Stimulated activated CD4-positive, alpha-beta T cell treated with anti-CD3 and anti-CD28 coated beads, Interleukin-4, amount 100 ng/mL, for 48 hours (primary cell): ENCODE measurements at regions not wholly inside any gene's neighbourhood (a gene's known extent, or its start where the extent isn't known, plus 50 kb on each side); places are given as distances from the start of the nearest gene placed in this dataset.
"Not testable (repeated sequence)": the region's sequence is repeated elsewhere in the genome, so short reads cannot be mapped to it uniquely, and the experiment has no call there.

ENCODE experiments used
- DNase-seq, 2 donors: peaks; one replicate each; pipeline ENCODE4 v3.0.0-alpha.2; 2020; ENCODE audit warnings: low read depth in 2 of 2

GRCh38 chr5:114053372-114053771, 308.5 kb upstream of the KCNN2 start:
- DNase-seq: no peak

DNA sequence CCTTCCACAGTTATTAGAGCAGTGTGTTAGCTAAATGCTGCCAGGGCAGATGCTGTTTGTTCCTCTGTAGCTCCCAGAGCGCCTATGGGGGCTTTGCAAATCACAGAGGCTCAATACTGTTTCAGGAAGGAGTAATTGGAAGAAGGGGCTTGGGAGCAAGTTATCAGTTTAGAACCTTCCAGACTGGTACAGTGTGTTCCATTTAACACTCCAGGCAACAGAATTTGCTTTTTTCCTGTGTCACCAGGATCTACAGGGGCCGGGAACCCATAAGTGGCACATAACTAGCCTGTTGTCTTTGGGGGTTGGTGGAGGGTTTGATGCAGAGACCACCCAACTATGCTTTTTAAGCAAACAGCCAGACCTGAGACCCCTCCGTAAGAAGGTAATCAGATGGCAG, 307.3 kb upstream of the KCNN2 start:
- DNase-seq: no peak

- peak in 1 of 2 donors; percentile 0 for DNase-seq
These were observed 306.3 kb upstream of the KCNN2 start for GRCh38 chr5:114055318-114056184.

- DNase-seq: no peak
These were observed 305.7 kb upstream of the KCNN2 start for GRCh38 chr5:114056185-114056538.

DNA sequence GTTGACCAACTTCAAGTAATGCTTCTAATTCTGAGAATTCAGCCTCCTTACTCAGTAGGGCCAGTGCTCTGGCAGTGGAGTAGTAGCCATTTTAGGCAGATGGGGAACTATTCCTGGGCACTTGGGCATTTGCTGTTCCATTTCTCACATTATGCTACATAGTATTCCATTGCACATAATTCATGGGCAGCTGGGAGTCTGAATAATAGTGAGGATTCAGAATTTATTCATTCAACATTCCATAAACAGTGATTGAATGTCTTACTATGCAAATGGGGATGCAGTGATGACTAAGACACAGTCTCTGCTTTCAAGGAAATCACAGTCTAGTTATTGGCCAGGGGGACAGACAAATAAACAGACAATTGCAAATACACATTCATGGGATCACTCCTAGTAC, 301.0 kb upstream of the KCNN2 start:
- no peak for DNase-seq

DNA sequence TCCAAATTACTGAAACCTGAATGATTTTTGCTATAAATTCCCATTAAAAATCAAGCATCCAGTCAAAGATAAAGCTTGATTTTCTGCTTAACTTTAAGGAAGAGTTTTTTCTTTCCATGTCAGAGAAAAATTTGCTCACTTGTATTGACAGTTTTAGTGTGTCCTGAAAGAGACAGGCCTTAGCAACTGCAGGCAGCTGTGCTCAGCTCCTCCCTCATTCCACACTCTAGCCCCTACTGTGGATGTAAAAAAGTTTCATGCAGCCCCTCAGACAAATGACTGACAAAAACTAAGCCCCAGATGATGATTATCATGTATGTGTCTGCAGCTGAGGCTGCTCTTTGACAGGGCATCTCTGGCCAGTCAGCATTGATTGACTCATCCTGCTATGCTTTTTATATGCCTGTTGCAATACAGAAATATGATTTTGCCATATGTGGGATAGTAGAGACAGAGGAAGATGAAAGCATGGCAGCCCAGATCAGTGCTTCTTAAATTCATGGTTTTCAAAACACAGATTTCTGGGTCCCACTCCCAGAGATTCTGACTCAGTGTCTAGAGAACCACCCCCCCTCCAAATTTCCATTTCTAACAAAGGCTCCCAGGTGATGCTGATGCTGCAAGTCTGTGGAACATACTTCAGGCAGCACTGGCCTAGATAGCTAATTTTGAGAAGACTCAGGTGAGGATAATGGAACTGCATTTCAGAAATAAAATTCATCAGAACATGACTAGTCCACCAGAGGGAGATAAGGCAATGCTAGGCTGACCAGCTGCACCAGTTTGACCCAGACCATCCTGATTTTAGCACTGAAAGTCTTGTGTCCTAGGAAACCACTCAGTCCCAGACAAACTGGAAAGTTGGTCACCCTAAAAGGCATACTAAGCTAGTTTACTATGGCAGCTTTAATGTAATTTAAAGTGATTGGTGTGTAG, 298.7 kb upstream of the KCNN2 start:
- DNase-seq: no peak

- DNase-seq: no peak
These were observed 296.0 kb upstream of the KCNN2 start for GRCh38 chr5:114065912-114066311.

DNA sequence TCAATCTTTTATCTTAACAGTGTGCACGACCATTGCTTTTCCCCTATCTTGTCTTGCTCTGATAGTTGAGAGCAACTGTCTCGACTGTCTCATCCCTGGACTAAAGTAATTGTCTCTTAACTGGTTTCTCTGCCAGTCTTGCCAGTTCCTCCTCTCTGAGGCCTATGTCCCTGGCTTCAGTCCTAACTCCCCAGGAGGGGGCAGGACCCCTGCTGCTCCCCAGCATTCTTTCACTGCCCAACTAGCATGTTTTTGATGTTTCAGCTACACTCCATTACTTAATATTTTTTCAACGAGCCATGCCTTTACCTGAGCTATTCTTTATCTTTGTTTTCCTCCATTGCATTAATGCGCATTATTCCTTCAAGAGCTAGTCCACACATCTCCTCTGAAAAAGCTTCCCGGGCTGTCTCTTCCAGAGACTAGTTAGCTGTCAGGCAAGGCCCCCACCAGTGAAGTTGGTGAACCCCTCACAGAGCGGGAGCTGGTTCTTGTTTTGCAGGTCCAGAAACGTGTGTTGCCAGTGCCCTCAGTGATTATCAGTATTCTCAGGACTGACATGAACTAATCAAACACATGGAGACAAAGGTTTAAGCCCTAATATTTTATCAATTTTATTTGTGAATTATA, 291.7 kb upstream of the KCNN2 start:
- DNase-seq: no peak

- DNase-seq: no peak
These were observed 272.6 kb upstream of the KCNN2 start for GRCh38 chr5:114089259-114089658.

- no peak for DNase-seq
These were observed 264.3 kb upstream of the KCNN2 start for GRCh38 chr5:114097570-114097969.

GRCh38 chr5:114099161-114099560, 262.7 kb upstream of the KCNN2 start:
- no peak for DNase-seq

- no peak for DNase-seq
These were observed 260.7 kb upstream of the KCNN2 start for GRCh38 chr5:114101153-114101552.

GRCh38 chr5:114113604-114114003, 248.3 kb upstream of the KCNN2 start:
- no peak for DNase-seq

DNA sequence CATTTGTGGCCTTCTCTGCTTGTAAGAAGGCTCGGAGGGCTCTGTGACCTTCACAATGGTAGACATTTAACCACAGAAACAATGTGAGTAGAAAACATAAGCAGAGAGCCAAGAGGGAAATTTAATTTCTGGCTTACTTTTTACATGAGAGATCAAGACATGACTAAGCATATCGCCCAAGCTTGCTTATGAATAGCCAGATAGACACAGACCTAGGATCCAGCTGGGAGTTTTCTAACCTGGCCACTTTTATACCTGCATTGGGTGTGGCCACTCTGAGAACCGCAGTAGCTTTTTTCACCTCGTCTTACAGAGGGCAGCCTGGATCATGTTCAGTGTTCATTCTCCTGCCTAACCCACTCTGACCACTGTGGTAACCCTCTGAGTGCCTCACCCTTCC, 244.9 kb upstream of the KCNN2 start:
- DNase-seq: no peak

DNA sequence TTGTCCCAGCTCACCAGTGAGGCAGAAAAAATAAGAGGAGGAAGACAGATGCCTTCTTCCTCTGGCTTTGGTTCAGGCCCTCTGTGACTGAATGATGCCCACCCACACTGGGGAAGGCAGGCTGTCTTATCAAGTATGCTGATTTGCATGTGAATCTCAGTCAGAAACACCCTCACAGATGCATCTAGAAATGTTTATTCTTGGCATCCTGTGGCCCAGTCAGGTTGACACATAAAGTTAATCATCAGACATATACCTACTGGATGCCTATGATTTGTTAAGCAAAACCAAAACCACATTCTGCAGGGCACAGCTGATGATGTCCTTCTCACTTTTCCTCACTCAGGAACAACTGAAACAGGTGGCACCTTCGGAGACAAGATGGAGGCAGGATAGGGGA, 243.4 kb upstream of the KCNN2 start:
- no peak for DNase-seq

DNA sequence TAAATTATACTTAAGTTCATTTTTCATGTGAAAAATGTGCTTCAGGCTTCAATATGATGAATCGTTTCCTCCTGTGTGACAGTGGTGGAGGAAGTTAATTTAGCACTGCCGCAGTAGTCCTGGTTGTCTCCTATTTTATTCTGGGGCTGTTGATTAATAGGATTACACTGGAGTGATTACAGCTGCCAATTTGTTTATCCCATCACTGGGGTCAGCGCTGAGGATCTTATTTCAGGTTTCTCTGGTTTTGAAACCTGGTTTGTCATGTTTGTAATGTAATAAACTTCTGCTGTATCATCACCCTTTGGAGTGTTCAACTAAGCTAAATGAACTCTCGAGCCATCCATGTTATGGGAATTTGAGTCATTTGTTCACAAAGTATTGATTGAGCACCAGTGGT, 241.7 kb upstream of the KCNN2 start:
- no peak for DNase-seq

- no peak for DNase-seq
These were observed 239.0 kb upstream of the KCNN2 start for GRCh38 chr5:114122852-114123251.

DNA sequence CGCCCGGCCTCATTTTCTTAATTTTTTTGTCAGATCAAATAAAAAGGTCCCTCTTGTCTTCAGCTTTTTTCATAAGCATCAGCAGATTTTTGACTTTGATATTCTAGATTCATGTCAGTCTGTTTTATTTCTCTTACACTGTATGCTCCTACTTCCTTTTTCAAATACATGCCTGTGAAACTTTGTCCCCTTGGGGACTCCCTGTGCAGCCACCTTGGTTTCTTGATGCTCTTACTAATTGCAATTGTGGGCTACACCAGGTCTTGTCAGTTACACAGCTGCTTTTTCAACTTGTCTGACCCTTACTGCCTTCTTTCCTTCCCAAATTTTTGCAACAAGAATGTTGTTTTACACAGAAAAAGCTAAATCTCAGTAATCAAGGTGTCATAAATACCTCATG, 238.2 kb upstream of the KCNN2 start:
- DNase-seq: no peak

GRCh38 chr5:114146398-114146797, 215.5 kb upstream of the KCNN2 start:
- DNase-seq: no peak

- DNase-seq: no peak
These were observed 213.6 kb upstream of the KCNN2 start for GRCh38 chr5:114148253-114148652.

DNA sequence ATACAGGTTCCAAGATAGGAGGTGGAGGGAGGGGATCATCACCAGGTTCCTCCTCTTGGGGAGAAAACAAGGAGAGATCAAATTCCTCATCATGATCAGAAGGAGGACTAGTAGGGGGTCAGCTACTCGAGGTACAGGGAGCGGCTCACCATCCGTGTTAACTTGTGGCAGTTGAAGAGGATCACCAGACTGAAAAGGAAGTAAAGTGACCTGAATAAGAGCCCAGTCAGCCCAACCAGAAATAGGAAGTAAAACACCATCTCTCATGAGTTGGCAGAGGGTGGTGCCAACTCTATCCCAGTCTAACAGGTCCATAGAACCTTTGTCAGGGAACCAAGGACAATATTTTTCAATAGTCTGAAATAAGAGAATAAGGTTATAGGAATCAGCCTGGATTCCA, 213.1 kb upstream of the KCNN2 start:
- DNase-seq: not testable (repeated sequence)

DNA sequence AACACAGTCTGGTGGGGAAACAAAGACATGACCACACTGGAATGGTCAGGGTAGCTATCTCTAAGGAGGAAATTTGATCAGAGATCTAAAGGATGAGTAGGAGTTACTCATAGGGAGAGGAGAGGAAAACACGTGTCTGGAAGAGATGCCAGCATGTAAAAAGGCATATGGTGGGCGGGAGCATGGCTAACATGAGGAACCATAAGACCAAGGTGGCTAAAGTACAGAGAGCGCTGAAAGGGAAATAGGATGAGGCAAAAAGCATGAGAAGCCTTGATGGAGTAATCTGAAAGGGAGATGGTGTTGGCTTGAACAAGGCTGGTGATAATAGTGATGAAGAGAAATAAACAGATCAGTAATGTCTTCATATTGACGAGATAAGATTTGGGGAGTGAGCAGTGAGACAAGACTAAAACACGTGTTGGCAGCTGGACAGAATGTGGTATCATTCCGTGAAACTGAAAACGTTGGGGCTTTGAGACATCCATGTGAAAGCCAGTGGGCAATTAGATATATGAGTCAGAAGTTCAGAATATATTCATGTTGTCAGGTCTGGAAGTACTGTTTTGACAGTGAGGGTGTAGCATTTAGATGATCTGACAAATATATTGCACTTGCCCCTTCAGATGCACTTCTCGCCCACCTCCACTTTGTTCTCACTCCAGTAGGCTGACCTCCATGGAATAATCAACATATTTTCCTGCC, 209.1 kb upstream of the KCNN2 start:
- DNase-seq: no peak
